Islet precursor cell (in vitro differentiated cells): ENCODE measurements at regions not wholly inside any gene's neighbourhood (a gene's known extent, or its start where the extent isn't known, plus 50 kb on each side); places are given as distances from the start of the nearest gene placed in this dataset.
A peak's percentile ranks its signal among the peaks of the same experiment; 100 is the strongest.

Source experiments
- DNase-seq: peaks from one replicate; pipeline ENCODE4 v3.0.0-alpha.2; 2018

GRCh38 chr1:22362626-22363402, 88.8 kb upstream of the ZBTB40 start:
- no peak for DNase-seq

GRCh38 chr1:22363403-22364325, 88.0 kb upstream of the ZBTB40 start:
- peak; percentile 85 for DNase-seq

GRCh38 chr1:22364326-22364650, 87.4 kb upstream of the ZBTB40 start:
- DNase-seq = peak; percentile 73

GRCh38 chr1:22364764-22365163, 86.9 kb upstream of the ZBTB40 start:
- no peak for DNase-seq

- DNase-seq = no peak
These were observed 86.0 kb upstream of the ZBTB40 start for GRCh38 chr1:22365331-22366295.

GRCh38 chr1:22366346-22366745, 85.3 kb upstream of the ZBTB40 start:
- DNase-seq = no peak

- no peak for DNase-seq
These were observed 83.5 kb upstream of the ZBTB40 start for GRCh38 chr1:22368125-22368524.

GRCh38 chr1:22369294-22370189, 82.1 kb upstream of the ZBTB40 start:
- DNase-seq = no peak

- DNase-seq = no peak
These were observed 81.5 kb upstream of the ZBTB40 start for GRCh38 chr1:22370190-22370498.

- DNase-seq = no peak
These were observed 80.2 kb upstream of the ZBTB40 start for GRCh38 chr1:22371408-22371807.

- no peak for DNase-seq
These were observed 78.4 kb upstream of the ZBTB40 start for GRCh38 chr1:22373252-22373651.

- no peak for DNase-seq
These were observed 77.7 kb upstream of the ZBTB40 start for GRCh38 chr1:22374001-22374400.

- no peak for DNase-seq
These were observed 76.0 kb upstream of the ZBTB40 start for GRCh38 chr1:22375601-22376000.

GRCh38 chr1:22376001-22376400, 75.7 kb upstream of the ZBTB40 start:
- no peak for DNase-seq

- no peak for DNase-seq
These were observed 75.1 kb upstream of the ZBTB40 start for GRCh38 chr1:22376546-22376945.

- DNase-seq = no peak
These were observed 74.7 kb upstream of the ZBTB40 start for GRCh38 chr1:22376976-22377375.

- DNase-seq = no peak
These were observed 72.1 kb upstream of the ZBTB40 start for GRCh38 chr1:22379566-22379965.

GRCh38 chr1:22380024-22380785, 71.4 kb upstream of the ZBTB40 start:
- DNase-seq = peak; percentile 90

GRCh38 chr1:22383526-22384294, 67.9 kb upstream of the ZBTB40 start:
- DNase-seq = peak; percentile 72

- no peak for DNase-seq
These were observed 66.1 kb upstream of the ZBTB40 start for GRCh38 chr1:22385537-22385936.
